Dermis microvascular lymphatic vessel endothelial cell (primary cell): ENCODE measurements at regions not wholly inside any gene's neighbourhood (a gene's known extent, or its start where the extent isn't known, plus 50 kb on each side); places are given as distances from the start of the nearest gene placed in this dataset.
A peak's percentile ranks its signal among the peaks of the same experiment; 100 is the strongest.

ENCODE experiments used
- DNase-seq, 2 donors: peaks; one replicate each; pipeline versions ENCODE4 v3.0.0 to v3.0.0-alpha.2; 2010; ENCODE audit warnings: low read depth in 2 of 2

GRCh38 chr16:89027281-89027680 is 50.3 kb upstream of the CBFA2T3 start:
- no peak for DNase-seq

GRCh38 chr16:89031715-89032659 is 55.0 kb upstream of the CBFA2T3 start:
- DNase-seq: no peak

GRCh38 chr16:89033304-89033703 is 56.3 kb upstream of the CBFA2T3 start:
- no peak for DNase-seq

- DNase-seq: no peak
Observed at GRCh38 chr16:89033796-89034572, 57.0 kb upstream of the CBFA2T3 start.

GRCh38 chr16:89034573-89034961 is 57.6 kb upstream of the CBFA2T3 start:
- DNase-seq: no peak

- DNase-seq: no peak
Observed at GRCh38 chr16:89034971-89035668, 58.1 kb upstream of the CBFA2T3 start.

- DNase-seq: no peak
Observed at GRCh38 chr16:89035669-89036570, 57.7 kb upstream of the ACSF3 start.

- DNase-seq: no peak
Observed at GRCh38 chr16:89036776-89037175, 56.9 kb upstream of the ACSF3 start.

GRCh38 chr16:89037261-89038152 is 56.1 kb upstream of the ACSF3 start:
- DNase-seq: peak; percentile 7 to 39

GRCh38 chr16:89038221-89038721 is 55.4 kb upstream of the ACSF3 start:
- DNase-seq: no peak

GRCh38 chr16:89038811-89039735 is 54.6 kb upstream of the ACSF3 start:
- DNase-seq: no peak

GRCh38 chr16:89039756-89040155 is 53.9 kb upstream of the ACSF3 start:
- no peak for DNase-seq

GRCh38 chr16:89040391-89040790 is 53.3 kb upstream of the ACSF3 start:
- DNase-seq: no peak

- DNase-seq: no peak
Observed at GRCh38 chr16:89040861-89041570, 52.6 kb upstream of the ACSF3 start.

GRCh38 chr16:89041571-89042481 is 51.8 kb upstream of the ACSF3 start:
- DNase-seq: no peak

GRCh38 chr16:89042711-89043551 is 50.7 kb upstream of the ACSF3 start:
- no peak for DNase-seq
